Breast epithelium (tissue), 4 donors: ENCODE measurements at regions not wholly inside any gene's neighbourhood (a gene's known extent, or its start where the extent isn't known, plus 50 kb on each side); places are given as distances from the start of the nearest gene placed in this dataset.
"Not testable (repeated sequence)": the region's sequence is repeated elsewhere in the genome, so short reads cannot be mapped to it uniquely, and the experiment has no call there.

Source experiments
- DNase-seq, 2 donors: peaks; one replicate each; pipeline ENCODE4 v3.0.0-alpha.2; 2019; ENCODE audit warnings: low spot score in 2 of 2
- H3K27ac ChIP-seq, 2 donors: fragments of 200-600 bp; sonication (generic) in 1 of 2; one replicate each; pipeline ENCODE4 v1.5.1; 2016 to 2019; ENCODE audit warnings: mild to moderate bottlenecking in 1 of 2
- H3K27me3 ChIP-seq, 2 donors: fragments of 200-600 bp; sonication (generic) in 1 of 2; one replicate each; pipeline versions ENCODE4 v1.5.1 to v1.6.0; 2017 to 2019; ENCODE audit warnings: control low read depth in 1 of 2, mild to moderate bottlenecking in 1 of 2
- H3K36me3 ChIP-seq: fragments of 200-600 bp; one replicate; pipeline ENCODE4 v1.5.1; 2019
- H3K4me1 ChIP-seq, 2 donors: fragments of 200-600 bp; sonication (generic); one replicate each; pipeline ENCODE4 v1.5.1; 2016 to 2019; ENCODE audit warnings: control low read depth in 1 of 2
- H3K4me3 ChIP-seq, 3 donors: fragments of 200-600 bp; sonication (generic); 1 replicate in 2 of 3; 2 replicates in 1 of 3; pipeline ENCODE4 v1.5.1; 2016 to 2019; ENCODE audit warnings: mild to moderate bottlenecking in 3 of 3, moderate library complexity in 2 of 3
- H3K9me3 ChIP-seq, 2 donors: fragments of 200-600 bp; sonication (generic) in 1 of 2; one replicate each; pipeline ENCODE4 v1.5.1; 2016 to 2019; ENCODE audit warnings: control low read depth in 1 of 2
- CTCF ChIP-seq, 3 donors: fragments of 450-650 bp; IDR thresholded peaks; one replicate each; pipeline ENCODE4 v1.5.1; 2016 to 2017; ENCODE audit warnings: antibody characterized with exemption in 3 of 3, mild to moderate bottlenecking in 3 of 3, moderate library complexity in 3 of 3
- POLR2A ChIP-seq: fragments of 450-650 bp; IDR thresholded peaks from one replicate; pipeline ENCODE4 v1.6.1; 2016; ENCODE audit warnings: antibody characterized with exemption, mild to moderate bottlenecking, moderate library complexity
- POLR2AphosphoS5 ChIP-seq, 3 donors: sonication (generic); formaldehyde crosslinking; IDR thresholded peaks; one replicate each; pipeline ENCODE4 v1.6.1; 2017; ENCODE audit warnings: antibody characterized with exemption in 3 of 3
- intact Hi-C: fragments of 100-400 bp; cut with DNase I; formaldehyde crosslinking; loops from one replicate; pipeline ENCODE4 v1.15.1; 2023; ENCODE audit warnings: low total_unique reads

- H3K4me3 ChIP-seq, H3K9me3 ChIP-seq, H3K4me1 ChIP-seq, H3K27ac ChIP-seq, H3K27me3 ChIP-seq, H3K36me3 ChIP-seq, intact Hi-C loops, DNase-seq: not testable (repeated sequence)
These were observed 72.4 kb downstream of the HNRNPD start for GRCh38 chr4:82301390-82301789.

GRCh38 chr4:82293304-82293703, 80.5 kb downstream of the HNRNPD start:
- Histone ChIP-seq H3K4me3 (no peak overlapping the region), H3K27me3 (no peaks in the 10 kb centered on the region), H3K36me3 (no peaks in the 10 kb centered on the region), H3K4me1 (no peaks in the 10 kb centered on the region), H3K27ac (no peak overlapping the region), H3K9me3 (no peaks in the 10 kb centered on the region)
- no peak for DNase-seq
- intact Hi-C loops, result no loop called here
- TF ChIP-seq CTCF (IDR thresholded peaks at IDR 0.05), result no peak
- no peak for TF ChIP-seq POLR2A
- no peak for TF ChIP-seq POLR2AphosphoS5 (IDR thresholded peaks at IDR 0.05)

- intact Hi-C loops, result no loop called here
- H3K4me1 ChIP-seq, result peaks cover 0 to 4% of the 10 kb centered on the region in 2 donors
- H3K27ac ChIP-seq, result no peak overlapping the region
- no peaks in the 10 kb centered on the region for H3K36me3 ChIP-seq
- H3K27me3 ChIP-seq, result no peaks in the 10 kb centered on the region
- H3K9me3 ChIP-seq, result no peaks in the 10 kb centered on the region
- no peak for TF ChIP-seq CTCF (IDR thresholded peaks at IDR 0.05)
- TF ChIP-seq POLR2A, result no peak
- no peak for TF ChIP-seq POLR2AphosphoS5 (IDR thresholded peaks at IDR 0.05)
- H3K4me3 ChIP-seq, result no peak overlapping the region
- no peak for DNase-seq
These were observed 86.1 kb downstream of the HNRNPD start for GRCh38 chr4:82287720-82288119.

GRCh38 chr4:82284858-82285805, 88.7 kb downstream of the HNRNPD start:
- TF ChIP-seq POLR2A (no peak), POLR2AphosphoS5 (IDR thresholded peaks at IDR 0.05) (peak in 1 of 3 donors; percentile 42), CTCF (IDR thresholded peaks at IDR 0.05) (peak; percentile 55 to 82 (median 70))
- Histone ChIP-seq H3K27me3 (no peaks in the 10 kb centered on the region), H3K36me3 (no peaks in the 10 kb centered on the region), H3K9me3 (no peaks in the 10 kb centered on the region), H3K27ac (peak overlapping the region; percentile 83 to 87), H3K4me1 (peaks cover 0 to 4% of the 10 kb centered on the region in 2 donors), H3K4me3 (peak overlapping the region; percentile 39 to 69 (median 56))
- peak; percentile 99 for DNase-seq
- intact Hi-C loops, result no loop called here

GRCh38 chr4:82284475-82284857, 89.3 kb downstream of the HNRNPD start:
- no peaks in the 10 kb centered on the region for H3K9me3 ChIP-seq
- no peak for TF ChIP-seq POLR2A
- TF ChIP-seq POLR2AphosphoS5 (IDR thresholded peaks at IDR 0.05), result no peak
- TF ChIP-seq CTCF (IDR thresholded peaks at IDR 0.05), result peak in 1 of 3 donors; percentile 17
- intact Hi-C loops, result no loop called here
- H3K27ac ChIP-seq, result peak overlapping the region; percentile 83 to 87
- no peaks in the 10 kb centered on the region for H3K27me3 ChIP-seq
- no peaks in the 10 kb centered on the region for H3K36me3 ChIP-seq
- no peak for DNase-seq
- H3K4me3 ChIP-seq, result peak overlapping the region; percentile 39 to 69 (median 56)
- peaks cover 0 to 4% of the 10 kb centered on the region in 2 donors for H3K4me1 ChIP-seq
